HepG2 (cell line): ENCODE measurements at regions not wholly inside any gene's neighbourhood (a gene's known extent, or its start where the extent isn't known, plus 50 kb on each side); places are given as distances from the start of the nearest gene placed in this dataset.

Source experiments
- ATAC-seq: fragments of 200-7000 bp; cut with Tn5 transposase; 3 replicates; pipeline ENCODE4 v1.9.1; 2020; ENCODE audit warnings: mild to moderate bottlenecking, moderate library complexity
- BruUV-seq: library from RNA; stranded (reverse); fragments of 400-500 nt; replicated peaks from 2 replicates; lab custom pipeline; 2021; lab: Mats Ljungman, UMichigan
- CTCF ChIA-PET: fragments of 300-600 bp; formaldehyde crosslinking; extraction: SDS; loops from one replicate; lab custom pipeline; 2021; ENCODE audit warnings: low total read pairs, inconsistent platforms, low intra/inter-chr PET ratio; lab: Yijun Ruan, JAX
- POLR2A ChIA-PET: fragments of 350-600 bp; sonication (Branson Sonifier 250); formaldehyde crosslinking; loops from one replicate; lab custom pipeline; 2020; ENCODE audit warnings: antibody characterized with exemption, inconsistent platforms; lab: Yijun Ruan, JAX
- DNase-seq: peaks from one replicate; pipeline ENCODE4 v3.0.0-alpha.2; 2015; ENCODE audit warnings: low spot score
- FAIRE-seq: peaks from 3 replicates; lab custom pipeline; 2011; peaks lifted over from hg19 to GRCh38; lab: Jason Lieb, UNC
- H2AFZ ChIP-seq: one replicate; pipeline ENCODE4 v1.6.1; 2011; ENCODE audit warnings: low read length, inconsistent platforms
- H3K27ac ChIP-seq: fragments of 300-600 bp; 3 replicates; pipeline ENCODE4 v1.8.0; 2011; ENCODE audit warnings: mixed run types, mild to moderate bottlenecking, mixed read lengths, low read length, inconsistent platforms; ENCODE audit not compliant: insufficient read depth; ENCODE audit errors: extremely low read length
- H3K27me3 ChIP-seq, 2 experiments: fragments of 200-600 bp in 1 of 2; 2 replicates in 1 of 2; 3 replicates in 1 of 2; pipeline versions ENCODE4 v1.6.0 to v1.8.0; 2011; ENCODE audit warnings: low read length in 2 of 2, mild to moderate bottlenecking in 2 of 2, moderate library complexity in 2 of 2, inconsistent platforms in 1 of 2; ENCODE audit not compliant: insufficient read depth in 2 of 2, control insufficient read depth in 1 of 2
- H3K36me3 ChIP-seq, 2 experiments: fragments of 200-600 bp in 1 of 2; replicated peaks in 1 of 2; 2 replicates in 1 of 2; 3 replicates in 1 of 2; pipeline versions ENCODE4 v1.5.1 to v1.8.0; 2011; ENCODE audit warnings: low read length in 2 of 2, inconsistent platforms in 1 of 2; ENCODE audit not compliant: insufficient read depth in 2 of 2, control insufficient read depth in 1 of 2
- H3K4me1 ChIP-seq: 2 replicates; pipeline ENCODE4 v1.5.1; 2012; ENCODE audit warnings: low read length, inconsistent platforms; ENCODE audit not compliant: insufficient read depth
- H3K4me2 ChIP-seq: 2 replicates; pipeline ENCODE4 v1.6.0; 2011; ENCODE audit warnings: low read depth, low read length, inconsistent platforms
- H3K4me3 ChIP-seq, 3 experiments: fragments of 200-600 bp in 1 of 3; sonication (generic), shearing (Covaris generic) in 1 of 3; replicated peaks in 1 of 3; 2 replicates each; pipeline ENCODE4 v1.5.1; 2011 to 2016; ENCODE audit warnings: low read length in 3 of 3, inconsistent platforms in 2 of 3, low read depth in 2 of 3, mild to moderate bottlenecking in 2 of 3, control low read depth in 1 of 3, mixed read lengths in 1 of 3; ENCODE audit not compliant: insufficient read depth in 1 of 3
- H3K79me2 ChIP-seq: one replicate; pipeline ENCODE4 v1.6.1; 2011; ENCODE audit warnings: low read length, inconsistent platforms; ENCODE audit not compliant: insufficient read depth
- H3K9ac ChIP-seq: 2 replicates; pipeline ENCODE4 v1.6.0; 2011; ENCODE audit warnings: mild to moderate bottlenecking, low read depth, low read length, inconsistent platforms; ENCODE audit not compliant: insufficient read depth
- H3K9me3 ChIP-seq: 2 replicates; pipeline ENCODE4 v1.5.1; 2012; ENCODE audit warnings: mild to moderate bottlenecking, low read length
- H4K20me1 ChIP-seq: 2 replicates; pipeline ENCODE4 v1.6.0; 2011; ENCODE audit warnings: inconsistent platforms, mild to moderate bottlenecking, low read length, moderate library complexity; ENCODE audit not compliant: insufficient read depth
- ATF7-NPFF ChIP-seq: sonication (generic); formaldehyde crosslinking; IDR thresholded peaks from 2 replicates; pipeline ENCODE4 v1.8.1; 2023; ENCODE audit warnings: mild to moderate bottlenecking, low read depth, missing genetic modification reagents, moderate library complexity
- SRSF9 ChIP-seq: fragments of 200-400 bp; formaldehyde crosslinking; IDR thresholded peaks from 2 replicates; pipeline ENCODE4 v1.6.1; 2018; ENCODE audit warnings: borderline replicate concordance, mild to moderate bottlenecking, low read depth, low read length; ENCODE audit not compliant: insufficient read depth, poor library complexity, severe bottlenecking
- ZNF891 ChIP-seq: sonication (generic); formaldehyde crosslinking; IDR thresholded peaks from 2 replicates; pipeline ENCODE4 v1.5.0; 2020; ENCODE audit warnings: mild to moderate bottlenecking, missing genetic modification reagents
- WGBS: methylation state at CpG from one replicate; pipeline ENCODE4 v1.1.6; 2017; ENCODE audit warnings: low lambda C conversion rate; 5-methylcytosine and 5-hydroxymethylcytosine counted together
- in situ Hi-C: cut with HindIII; loops from 2 replicates; pipeline ENCODE4 v1.10.0; 2017; ENCODE audit warnings: low pct_unique_long_range_greater_than_20kb; ENCODE audit not compliant: extremely low pct_ligation_motif_present
- intact Hi-C: fragments of 100-400 bp; cut with micrococcal nuclease; formaldehyde crosslinking; loops from one replicate; pipeline ENCODE4 v1.10.0; 2022; ENCODE audit not compliant: unreplicated experiment
- TF ChIP-seq, protein P1 (sequence below): sonication (generic); formaldehyde crosslinking; IDR thresholded peaks from 2 replicates; pipeline ENCODE4 v1.5.0; 2020; ENCODE audit warnings: mild to moderate bottlenecking, missing genetic modification reagents, borderline replicate concordance

DNA sequence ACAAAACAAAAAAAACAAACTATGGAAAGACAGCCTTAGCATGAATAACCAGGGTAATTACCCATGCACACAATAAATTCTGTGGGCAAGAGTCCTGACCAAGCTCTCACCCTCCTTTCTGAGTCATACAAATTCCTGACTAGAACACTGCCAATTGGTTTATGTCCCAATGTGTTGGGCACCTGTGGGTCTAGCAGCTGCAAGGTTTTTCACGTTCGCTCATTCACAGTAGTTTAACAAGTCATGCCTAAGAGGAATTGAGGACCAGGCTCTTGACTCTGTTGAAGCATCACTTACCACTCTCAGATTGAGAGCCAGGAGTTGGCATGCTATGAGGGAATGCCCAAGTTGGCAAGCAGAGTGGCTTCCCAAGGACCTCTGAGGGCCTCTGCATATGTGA is 205.5 kb upstream of the SLC24A2 start:
- no TSS peak for BruUV-seq
- 0% methylated on average over 2 of the region's 2 CpGs for whole genome bisulfite sequencing
- ATAC-seq, result no peak
- H3K36me3 ChIP-seq, result no peaks in the 10 kb centered on the region
- no peak for DNase-seq
- in situ Hi-C loops (no loop called here), intact Hi-C loops (no loop called here)
- H2AFZ ChIP-seq, result no peak overlapping the region
- H3K27me3 ChIP-seq, result no peaks in the 10 kb centered on the region
- no peak overlapping the region for H3K4me3 ChIP-seq
- H3K27ac ChIP-seq, result no peak overlapping the region
- H3K79me2 ChIP-seq, result no peaks in the 10 kb centered on the region
- no peak overlapping the region for H3K4me2 ChIP-seq
- no peak for FAIRE-seq
- no peak overlapping the region for H3K9ac ChIP-seq
- H3K9me3 ChIP-seq, result no peaks in the 10 kb centered on the region
- TF ChIP-seq ZNF891 (CRISPR knock-in tag) (no peak), ATF7-NPFF (CRISPR knock-in tag) (no peak), SRSF9 (no peak)
- TF ChIP-seq, protein P1, sequence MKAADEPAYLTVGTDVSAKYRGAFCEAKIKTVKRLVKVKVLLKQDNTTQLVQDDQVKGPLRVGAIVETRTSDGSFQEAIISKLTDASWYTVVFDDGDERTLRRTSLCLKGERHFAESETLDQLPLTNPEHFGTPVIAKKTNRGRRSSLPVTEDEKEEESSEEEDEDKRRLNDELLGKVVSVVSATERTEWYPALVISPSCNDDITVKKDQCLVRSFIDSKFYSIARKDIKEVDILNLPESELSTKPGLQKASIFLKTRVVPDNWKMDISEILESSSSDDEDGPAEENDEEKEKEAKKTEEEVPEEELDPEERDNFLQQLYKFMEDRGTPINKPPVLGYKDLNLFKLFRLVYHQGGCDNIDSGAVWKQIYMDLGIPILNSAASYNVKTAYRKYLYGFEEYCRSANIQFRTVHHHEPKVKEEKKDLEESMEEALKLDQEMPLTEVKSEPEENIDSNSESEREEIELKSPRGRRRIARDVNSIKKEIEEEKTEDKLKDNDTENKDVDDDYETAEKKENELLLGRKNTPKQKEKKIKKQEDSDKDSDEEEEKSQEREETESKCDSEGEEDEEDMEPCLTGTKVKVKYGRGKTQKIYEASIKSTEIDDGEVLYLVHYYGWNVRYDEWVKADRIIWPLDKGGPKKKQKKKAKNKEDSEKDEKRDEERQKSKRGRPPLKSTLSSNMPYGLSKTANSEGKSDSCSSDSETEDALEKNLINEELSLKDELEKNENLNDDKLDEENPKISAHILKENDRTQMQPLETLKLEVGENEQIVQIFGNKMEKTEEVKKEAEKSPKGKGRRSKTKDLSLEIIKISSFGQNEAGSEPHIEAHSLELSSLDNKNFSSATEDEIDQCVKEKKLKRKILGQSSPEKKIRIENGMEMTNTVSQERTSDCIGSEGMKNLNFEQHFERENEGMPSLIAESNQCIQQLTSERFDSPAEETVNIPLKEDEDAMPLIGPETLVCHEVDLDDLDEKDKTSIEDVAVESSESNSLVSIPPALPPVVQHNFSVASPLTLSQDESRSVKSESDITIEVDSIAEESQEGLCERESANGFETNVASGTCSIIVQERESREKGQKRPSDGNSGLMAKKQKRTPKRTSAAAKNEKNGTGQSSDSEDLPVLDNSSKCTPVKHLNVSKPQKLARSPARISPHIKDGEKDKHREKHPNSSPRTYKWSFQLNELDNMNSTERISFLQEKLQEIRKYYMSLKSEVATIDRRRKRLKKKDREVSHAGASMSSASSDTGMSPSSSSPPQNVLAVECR (CRISPR knock-in tag), result no peak
- H4K20me1 ChIP-seq, result no peaks in the 10 kb centered on the region
- POLR2A ChIA-PET, result no interaction called here
- CTCF ChIA-PET, result no interaction called here
- H3K4me1 ChIP-seq, result no peaks in the 10 kb centered on the region
